ENCODE measurements at regions not wholly inside any gene's neighbourhood (a gene's known extent, or its start where the extent isn't known, plus 50 kb on each side); places are given as distances from the start of the nearest gene placed in this dataset.
A peak's percentile ranks its signal among the peaks of the same experiment; 100 is the strongest.

DNA sequence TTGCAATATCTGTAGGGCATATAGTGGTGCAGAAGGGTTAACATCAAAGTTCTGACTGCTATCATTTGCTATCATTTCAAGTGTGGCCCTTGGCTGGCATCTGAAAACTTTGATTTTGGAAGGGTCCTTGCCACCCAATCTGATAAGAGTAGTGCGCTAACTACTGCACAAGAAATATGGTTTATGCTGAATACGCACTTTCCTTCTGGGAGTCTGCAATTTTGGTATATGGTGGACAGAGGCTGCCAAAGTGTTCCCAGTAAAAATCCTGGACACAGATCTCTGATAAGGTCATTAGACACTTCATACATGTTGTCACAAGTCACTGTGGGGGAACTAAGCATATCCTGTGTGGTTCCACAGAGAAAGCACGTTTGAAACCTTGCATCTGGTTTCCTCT is 461.6 kb upstream of the CDH11 start:
- Histone ChIP-seq H3K9ac (ENCODE audit: insufficient read depth, low read depth, low read length) (no peak overlapping the region), H4K20me1 (ENCODE audit: insufficient read depth, low read length) (no peaks in the 10 kb centered on the region), H3K4me3 (replicated peaks in 1 of 3; ENCODE audit: insufficient read depth in 1 of 3, low read depth in 2 of 3, low read length in 3 of 3) (no peak overlapping the region), H3K9me3 (ENCODE audit: low read length) (no peaks in the 10 kb centered on the region), H3K4me2 (ENCODE audit: low read depth, low read length) (no peak overlapping the region), H3K27me3 (ENCODE audit: control insufficient read depth in 1 of 2, insufficient read depth in 2 of 2, low read length in 2 of 2) (no peaks in the 10 kb centered on the region), H3K79me2 (ENCODE audit: insufficient read depth, low read length) (no peaks in the 10 kb centered on the region), H3K4me1 (ENCODE audit: insufficient read depth, low read length) (no peaks in the 10 kb centered on the region), H2AFZ (ENCODE audit: low read length) (no peak overlapping the region), H3K36me3 (replicated peaks in 1 of 2; ENCODE audit: control insufficient read depth in 1 of 2, insufficient read depth in 2 of 2, low read length in 2 of 2) (no peaks in the 10 kb centered on the region), H3K27ac (ENCODE audit: extremely low read length, insufficient read depth, low read length) (no peak overlapping the region)
- ChIA-PET POLR2A (no interaction called here), CTCF (ENCODE audit: low intra/inter-chr PET ratio, low total read pairs) (no interaction called here)
- no peak for FAIRE-seq
- no peak for ATAC-seq
- BruUV-seq (replicated peaks) = no TSS peak
- 33% methylated on average over 3 of the region's 3 CpGs for WGBS (ENCODE audit: low lambda C conversion rate)
- in situ Hi-C loops (cut with HindIII; ENCODE audit: extremely low pct_ligation_motif_present, low pct_unique_long_range_greater_than_20kb) (no loop called here), intact Hi-C loops (cut with micrococcal nuclease; ENCODE audit: unreplicated experiment) (no loop called here)
- no peak for TF ChIP-seq ZNF850 (CRISPR knock-in tag; conservative IDR thresholded peaks at IDR 0.05)
- no peak for TF ChIP-seq ZNF121 (CRISPR knock-in tag; IDR thresholded peaks at IDR 0.05)
- no peak for TF ChIP-seq ZNF230 (CRISPR knock-in tag; IDR thresholded peaks at IDR 0.05)
- TF ChIP-seq ZNF33B (CRISPR knock-in tag; IDR thresholded peaks at IDR 0.05) = no peak
- peak; percentile 79 for TF ChIP-seq MAFF (IDR thresholded peaks at IDR 0.05; ENCODE audit: low read depth, low read length)
- TF ChIP-seq MAFK (conservative IDR thresholded peaks at IDR 0.05 in 1 of 2, IDR thresholded peaks at IDR 0.05 in 1 of 2; ENCODE audit: low read length in 2 of 2) = peak; percentile 80 to 90
- TF ChIP-seq ZNF619 (CRISPR knock-in tag; IDR thresholded peaks at IDR 0.05) = no peak
- no peak for TF ChIP-seq KLF11 (CRISPR knock-in tag; IDR thresholded peaks at IDR 0.05)
- no peak for TF ChIP-seq XRCC5 (optimal IDR thresholded peaks at IDR 0.05; ENCODE audit: low read length)
- no peak for TF ChIP-seq ZNF460 (CRISPR knock-in tag; IDR thresholded peaks at IDR 0.05; ENCODE audit: borderline replicate concordance)
- DNase-seq (ENCODE audit: low spot score) = no peak

DNA sequence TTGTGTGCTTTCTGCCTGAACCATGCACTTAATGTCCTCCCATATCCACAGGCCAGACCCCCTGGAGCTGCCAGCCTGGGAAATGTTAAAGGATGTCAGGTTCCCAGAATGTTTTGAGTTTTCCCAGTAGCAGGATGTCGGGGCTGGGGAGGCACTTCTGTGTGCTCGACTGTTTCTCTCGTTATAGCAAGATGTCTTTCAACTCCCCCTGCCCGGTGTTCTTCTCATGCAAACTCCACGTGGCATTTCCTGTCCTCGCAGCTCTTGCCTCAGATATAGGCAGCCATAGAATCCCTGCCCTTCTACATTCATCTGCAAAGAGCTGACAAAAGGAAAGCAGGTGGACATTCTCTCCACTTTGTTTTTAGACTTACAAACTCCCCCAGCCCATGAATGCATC is 457.2 kb upstream of the CDH11 start:
- CTCF ChIA-PET (ENCODE audit: low intra/inter-chr PET ratio, low total read pairs) = no interaction called here
- H3K27ac ChIP-seq (ENCODE audit: extremely low read length, insufficient read depth, low read length) = no peak overlapping the region
- TF ChIP-seq XBP1 (CRISPR knock-in tag; IDR thresholded peaks at IDR 0.05) (no peak), ZNF350 (CRISPR knock-in tag; IDR thresholded peaks at IDR 0.05; ENCODE audit: borderline replicate concordance, low read depth) (no peak), POLR2AphosphoS2 (IDR thresholded peaks at IDR 0.05; ENCODE audit: low read depth, low read length) (no peak), ZNF367 (CRISPR knock-in tag; IDR thresholded peaks at IDR 0.05; ENCODE audit: borderline replicate concordance) (no peak), JDP2 (CRISPR knock-in tag; IDR thresholded peaks at IDR 0.05; ENCODE audit: borderline replicate concordance) (no peak), NR2F6 (IDR thresholded peaks at IDR 0.05) (no peak), NR2F6 (CRISPR knock-in tag; IDR thresholded peaks at IDR 0.05) (no peak), FOXA1 (IDR thresholded peaks at IDR 0.05) (no peak), FOXA1 (CRISPR knock-in tag; IDR thresholded peaks at IDR 0.05) (no peak), ZNF124 (CRISPR knock-in tag; IDR thresholded peaks at IDR 0.05) (no peak)
- TF ChIP-seq, protein P1, sequence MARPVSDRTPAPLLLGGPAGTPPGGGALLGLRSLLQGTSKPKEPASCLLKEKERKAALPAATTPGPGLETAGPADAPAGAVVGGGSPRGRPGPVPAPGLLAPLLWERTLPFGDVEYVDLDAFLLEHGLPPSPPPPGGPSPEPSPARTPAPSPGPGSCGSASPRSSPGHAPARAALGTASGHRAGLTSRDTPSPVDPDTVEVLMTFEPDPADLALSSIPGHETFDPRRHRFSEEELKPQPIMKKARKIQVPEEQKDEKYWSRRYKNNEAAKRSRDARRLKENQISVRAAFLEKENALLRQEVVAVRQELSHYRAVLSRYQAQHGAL (CRISPR knock-in tag; IDR thresholded peaks at IDR 0.05; ENCODE audit: not compliant biosample characterization) = no peak
- TF ChIP-seq, protein P2, sequence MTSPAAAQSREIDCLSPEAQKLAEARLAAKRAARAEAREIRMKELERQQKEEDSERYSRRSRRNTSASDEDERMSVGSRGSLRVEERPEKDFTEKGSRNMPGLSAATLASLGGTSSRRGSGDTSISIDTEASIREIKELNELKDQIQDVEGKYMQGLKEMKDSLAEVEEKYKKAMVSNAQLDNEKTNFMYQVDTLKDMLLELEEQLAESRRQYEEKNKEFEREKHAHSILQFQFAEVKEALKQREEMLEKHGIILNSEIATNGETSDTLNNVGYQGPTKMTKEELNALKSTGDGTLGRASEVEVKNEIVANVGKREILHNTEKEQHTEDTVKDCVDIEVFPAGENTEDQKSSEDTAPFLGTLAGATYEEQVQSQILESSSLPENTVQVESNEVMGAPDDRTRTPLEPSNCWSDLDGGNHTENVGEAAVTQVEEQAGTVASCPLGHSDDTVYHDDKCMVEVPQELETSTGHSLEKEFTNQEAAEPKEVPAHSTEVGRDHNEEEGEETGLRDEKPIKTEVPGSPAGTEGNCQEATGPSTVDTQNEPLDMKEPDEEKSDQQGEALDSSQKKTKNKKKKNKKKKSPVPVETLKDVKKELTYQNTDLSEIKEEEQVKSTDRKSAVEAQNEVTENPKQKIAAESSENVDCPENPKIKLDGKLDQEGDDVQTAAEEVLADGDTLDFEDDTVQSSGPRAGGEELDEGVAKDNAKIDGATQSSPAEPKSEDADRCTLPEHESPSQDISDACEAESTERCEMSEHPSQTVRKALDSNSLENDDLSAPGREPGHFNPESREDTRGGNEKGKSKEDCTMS (CRISPR knock-in tag; conservative IDR thresholded peaks at IDR 0.05) = no peak

More for the DNA sequence above, 457.2 kb upstream of the CDH11 start:
- POLR2A ChIA-PET = no interaction called here
- H3K79me2 ChIP-seq (ENCODE audit: insufficient read depth, low read length) = no peaks in the 10 kb centered on the region
- in situ Hi-C loops (cut with HindIII; ENCODE audit: extremely low pct_ligation_motif_present, low pct_unique_long_range_greater_than_20kb) (no loop called here), intact Hi-C loops (cut with micrococcal nuclease; ENCODE audit: unreplicated experiment) (no loop called here)
- DNase-seq (ENCODE audit: low spot score) = no peak
- BruUV-seq (replicated peaks) = no TSS peak
- H2AFZ ChIP-seq (ENCODE audit: low read length) = no peak overlapping the region
- ATAC-seq = no peak
- FAIRE-seq = no peak
- H3K9me3 ChIP-seq (ENCODE audit: low read length) = no peaks in the 10 kb centered on the region
- H3K4me2 ChIP-seq (ENCODE audit: low read depth, low read length) = no peak overlapping the region
- no peak overlapping the region for H3K9ac ChIP-seq (ENCODE audit: insufficient read depth, low read depth, low read length)
- H3K4me3 ChIP-seq (replicated peaks in 1 of 3; ENCODE audit: insufficient read depth in 1 of 3, low read depth in 2 of 3, low read length in 3 of 3) = no peak overlapping the region
- H3K4me1 ChIP-seq (ENCODE audit: insufficient read depth, low read length) = no peaks in the 10 kb centered on the region
- no peaks in the 10 kb centered on the region for H3K36me3 ChIP-seq (replicated peaks in 1 of 2; ENCODE audit: control insufficient read depth in 1 of 2, insufficient read depth in 2 of 2, low read length in 2 of 2)
- 5% methylated on average over 6 of the region's 6 CpGs for WGBS (ENCODE audit: low lambda C conversion rate)
- no peaks in the 10 kb centered on the region for H4K20me1 ChIP-seq (ENCODE audit: insufficient read depth, low read length)
- no peaks in the 10 kb centered on the region for H3K27me3 ChIP-seq (ENCODE audit: control insufficient read depth in 1 of 2, insufficient read depth in 2 of 2, low read length in 2 of 2)
